Smooth muscle cell (in vitro differentiated cells): ENCODE measurements at regions not wholly inside any gene's neighbourhood (a gene's known extent, or its start where the extent isn't known, plus 50 kb on each side); places are given as distances from the start of the nearest gene placed in this dataset.

Experiments used
- DNase-seq: peaks from one replicate; lab custom pipeline; 2025; ENCODE audit not compliant: unreplicated experiment; lab: John Stamatoyannopoulos, UW
- H2AFZ ChIP-seq: fragments of 200-600 bp; sonication (generic); 2 replicates; pipeline ENCODE4 v1.6.0; 2016; ENCODE audit warnings: antibody characterized with exemption, low read depth, mild to moderate bottlenecking
- H3F3A ChIP-seq: fragments of 200-600 bp; sonication (generic); 2 replicates; pipeline ENCODE4 v1.6.0; 2017; ENCODE audit warnings: antibody characterized with exemption, low read depth
- H3K27ac ChIP-seq: fragments of 200-600 bp; sonication (generic); 2 replicates; pipeline ENCODE4 v1.5.1; 2016; ENCODE audit warnings: low read depth, mild to moderate bottlenecking
- H3K27me3 ChIP-seq: fragments of 200-600 bp; sonication (generic); 2 replicates; pipeline ENCODE4 v1.6.1; 2016; ENCODE audit warnings: low read depth, mild to moderate bottlenecking
- H3K36me3 ChIP-seq: fragments of 200-600 bp; sonication (generic); 2 replicates; pipeline ENCODE4 v1.5.1; 2016; ENCODE audit warnings: low read depth
- H3K4me1 ChIP-seq: fragments of 200-600 bp; sonication (generic); 2 replicates; pipeline ENCODE4 v1.5.1; 2016; ENCODE audit warnings: low read depth
- H3K4me2 ChIP-seq: fragments of 200-600 bp; sonication (generic); 2 replicates; pipeline ENCODE4 v1.6.0; 2016; ENCODE audit warnings: mild to moderate bottlenecking
- H3K4me3 ChIP-seq: fragments of 200-600 bp; sonication (generic); 2 replicates; pipeline ENCODE4 v1.5.1; 2016; ENCODE audit warnings: mild to moderate bottlenecking
- H3K79me2 ChIP-seq: fragments of 200-600 bp; sonication (generic); 2 replicates; pipeline ENCODE4 v1.6.0; 2016; ENCODE audit warnings: low read depth, mild to moderate bottlenecking
- H3K9ac ChIP-seq: fragments of 200-600 bp; sonication (generic); 2 replicates; pipeline ENCODE4 v1.6.0; 2016; ENCODE audit warnings: low read depth
- H3K9me3 ChIP-seq: fragments of 200-600 bp; sonication (generic); replicated peaks from 2 replicates; pipeline ENCODE4 v1.5.1; 2016; ENCODE audit warnings: low read depth
- H4K20me1 ChIP-seq: fragments of 200-600 bp; sonication (generic); 2 replicates; pipeline ENCODE4 v1.6.0; 2016; ENCODE audit warnings: low read depth
- CTCF ChIP-seq: fragments of 200-600 bp; sonication (generic); IDR thresholded peaks from 2 replicates; pipeline ENCODE4 v1.5.1; 2017; ENCODE audit warnings: borderline replicate concordance, mild to moderate bottlenecking, antibody characterized with exemption; ENCODE audit not compliant: insufficient read depth, poor library complexity, severe bottlenecking
- WGBS: methylation state at CpG from one replicate; pipeline ENCODE4 v1.1.7; 2016; ENCODE audit warnings: low lambda C conversion rate; 5-methylcytosine and 5-hydroxymethylcytosine counted together

GRCh38 chr12:90621927-90622326 is 333.0 kb downstream of the CCER1 start:
- Histone ChIP-seq H3K27me3 (no peaks in the 10 kb centered on the region), H2AFZ (peak overlapping the region; percentile 18), H3K4me2 (peak overlapping the region; percentile 49), H3K4me3 (no peak overlapping the region), H3K4me1 (peaks cover 8% of the 10 kb centered on the region), H3K79me2 (no peaks in the 10 kb centered on the region), H3K9me3 (no peaks in the 10 kb centered on the region), H3K9ac (peak overlapping the region; percentile 18), H3K27ac (peak overlapping the region; percentile 82), H4K20me1 (no peaks in the 10 kb centered on the region), H3F3A (no peaks in the 10 kb centered on the region), H3K36me3 (no peaks in the 10 kb centered on the region)
- 54% methylated on average over 2 of the region's 2 CpGs for WGBS
- no peak for DNase-seq
- TF ChIP-seq CTCF, result no peak

- Histone ChIP-seq H3K9me3 (no peaks in the 10 kb centered on the region), H3F3A (no peaks in the 10 kb centered on the region), H3K36me3 (no peaks in the 10 kb centered on the region), H3K27me3 (no peaks in the 10 kb centered on the region), H3K79me2 (no peaks in the 10 kb centered on the region), H3K4me3 (no peak overlapping the region), H3K27ac (no peak overlapping the region), H2AFZ (peak overlapping the region; percentile 53), H3K4me1 (peaks cover 8% of the 10 kb centered on the region), H3K9ac (no peak overlapping the region), H4K20me1 (no peaks in the 10 kb centered on the region), H3K4me2 (no peak overlapping the region)
- no peak for TF ChIP-seq CTCF
- 81% methylated on average over 2 of the region's 2 CpGs for WGBS
- no peak for DNase-seq
Measured at GRCh38 chr12:90619943-90620342, 335.0 kb downstream of the CCER1 start.

DNA sequence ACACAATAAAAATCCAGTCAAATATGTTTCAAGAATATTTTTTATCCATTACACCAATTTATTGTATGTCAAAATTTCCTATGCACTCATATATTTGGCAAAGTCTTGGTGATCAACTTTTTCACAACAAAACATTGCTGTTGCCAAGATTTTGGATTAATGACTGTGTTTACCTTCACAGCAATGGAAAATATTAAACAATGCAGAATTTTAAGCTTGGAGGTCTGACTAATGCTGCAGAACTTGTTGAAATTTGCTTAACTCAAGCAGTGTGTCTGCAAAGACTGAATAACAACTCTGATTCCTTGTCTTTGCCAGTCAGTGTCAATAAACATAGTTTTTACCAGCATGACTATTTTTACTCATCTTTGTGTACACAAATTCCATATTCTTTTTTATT is 336.4 kb downstream of the CCER1 start:
- Histone ChIP-seq H3K27me3 (no peaks in the 10 kb centered on the region), H3K4me3 (no peak overlapping the region), H3K9me3 (no peaks in the 10 kb centered on the region), H3K9ac (peak overlapping the region; percentile 24), H3K4me2 (peak overlapping the region; percentile 58), H2AFZ (no peak overlapping the region), H3K4me1 (peaks cover 8% of the 10 kb centered on the region), H3K79me2 (no peaks in the 10 kb centered on the region), H3F3A (no peaks in the 10 kb centered on the region), H3K27ac (peak overlapping the region; percentile 69), H4K20me1 (no peaks in the 10 kb centered on the region), H3K36me3 (no peaks in the 10 kb centered on the region)
- no peak for TF ChIP-seq CTCF
- no peak for DNase-seq

GRCh38 chr12:90611891-90612290 is 343.1 kb downstream of the CCER1 start:
- H3K27me3 ChIP-seq, result no peaks in the 10 kb centered on the region
- H2AFZ ChIP-seq, result no peak overlapping the region
- no peaks in the 10 kb centered on the region for H4K20me1 ChIP-seq
- H3K27ac ChIP-seq, result no peak overlapping the region
- no peak overlapping the region for H3K4me2 ChIP-seq
- H3K79me2 ChIP-seq, result no peaks in the 10 kb centered on the region
- no peak for TF ChIP-seq CTCF
- no peaks in the 10 kb centered on the region for H3F3A ChIP-seq
- H3K36me3 ChIP-seq, result no peaks in the 10 kb centered on the region
- no peak overlapping the region for H3K9ac ChIP-seq
- H3K4me3 ChIP-seq, result no peak overlapping the region
- H3K9me3 ChIP-seq, result no peaks in the 10 kb centered on the region
- DNase-seq, result no peak
- no peaks in the 10 kb centered on the region for H3K4me1 ChIP-seq
